T-helper 1 cell treated with Interleukin-12 subunit alpha and Interleukin-12 subunit beta and Interleukin-4 antibody, amounts not matched to agents 30 ng/mL and 1 ng/mL, for 36 hours (primary cell): ENCODE measurements at regions not wholly inside any gene's neighbourhood (a gene's known extent, or its start where the extent isn't known, plus 50 kb on each side); places are given as distances from the start of the nearest gene placed in this dataset.
"Not testable (repeated sequence)": the region's sequence is repeated elsewhere in the genome, so short reads cannot be mapped to it uniquely, and the experiment has no call there.

ENCODE experiments used
- intact Hi-C: fragments of 100-400 bp; cut with micrococcal nuclease; formaldehyde crosslinking; loops from one replicate; pipeline ENCODE4 v1.15.1; 2024

DNA sequence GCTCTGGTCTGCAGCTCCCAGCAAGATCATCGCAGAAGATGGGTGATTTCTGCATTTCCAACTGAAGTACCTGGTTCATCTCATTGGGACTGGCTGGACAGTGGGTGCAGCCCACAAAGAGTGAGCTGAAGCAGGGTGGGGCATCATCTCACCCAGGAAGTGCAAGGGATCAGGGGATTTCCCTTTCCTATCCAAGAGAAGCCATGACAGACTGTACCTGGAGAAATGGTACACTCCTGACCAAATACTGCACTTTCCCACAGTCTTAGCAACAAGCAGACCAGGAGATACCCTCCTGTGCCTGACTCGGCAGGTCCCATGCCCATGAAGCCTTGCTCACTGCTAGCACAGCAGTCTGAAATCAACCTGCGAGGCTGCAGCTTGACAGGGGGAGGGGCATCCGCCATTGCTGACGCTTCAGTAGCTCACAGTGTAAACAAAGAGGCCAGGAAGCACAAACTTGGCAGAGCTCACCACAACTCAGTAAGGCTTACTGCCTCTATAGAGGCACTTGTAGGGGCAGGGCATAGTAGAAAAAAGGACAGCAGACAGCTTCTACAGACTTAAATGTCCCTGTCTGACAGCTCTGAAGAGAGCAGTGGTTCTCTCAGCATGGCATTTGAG lies 60.5 kb downstream of the AREG start:
- intact Hi-C loops, result not testable (repeated sequence)

DNA sequence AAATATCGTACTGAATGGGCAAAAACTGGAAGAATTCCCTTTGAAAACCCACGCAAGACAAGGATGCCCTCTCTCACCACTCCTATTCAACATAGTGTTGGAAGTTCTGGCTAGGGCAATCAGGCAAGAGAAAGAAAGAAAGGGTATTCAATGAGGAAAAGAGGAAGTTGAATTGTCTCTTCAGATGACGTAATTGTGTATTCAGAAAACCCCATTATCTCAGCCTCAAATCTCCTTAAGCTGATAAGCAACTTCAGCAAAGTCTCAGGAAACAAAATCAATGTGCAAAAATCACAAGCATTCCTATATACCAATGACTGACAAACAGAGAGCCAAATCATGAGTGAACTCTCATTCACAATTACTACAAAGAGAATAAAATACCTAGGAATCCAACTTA lies 64.4 kb downstream of the AREG start:
- intact Hi-C loops, result not testable (repeated sequence)

DNA sequence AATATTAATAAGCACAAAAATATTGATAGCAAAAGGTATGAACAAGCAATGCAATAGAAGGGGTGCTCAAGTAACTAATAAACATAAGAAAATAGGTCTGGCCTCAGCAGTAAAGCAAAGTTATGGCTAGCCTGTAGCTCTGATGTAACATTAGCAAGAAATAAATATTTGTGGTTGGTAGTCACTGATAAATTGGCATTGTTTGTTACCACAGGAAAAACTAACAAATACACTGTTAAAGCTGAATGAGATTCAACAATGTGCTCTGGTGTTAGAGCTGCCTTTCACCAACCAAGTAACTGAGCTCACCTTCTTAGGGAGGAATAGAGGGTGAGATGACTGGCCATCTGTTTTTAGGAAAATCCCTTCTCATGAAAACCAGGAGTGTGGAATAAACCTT lies 71.4 kb downstream of the AREG start:
- intact Hi-C loops, result no loop called here

DNA sequence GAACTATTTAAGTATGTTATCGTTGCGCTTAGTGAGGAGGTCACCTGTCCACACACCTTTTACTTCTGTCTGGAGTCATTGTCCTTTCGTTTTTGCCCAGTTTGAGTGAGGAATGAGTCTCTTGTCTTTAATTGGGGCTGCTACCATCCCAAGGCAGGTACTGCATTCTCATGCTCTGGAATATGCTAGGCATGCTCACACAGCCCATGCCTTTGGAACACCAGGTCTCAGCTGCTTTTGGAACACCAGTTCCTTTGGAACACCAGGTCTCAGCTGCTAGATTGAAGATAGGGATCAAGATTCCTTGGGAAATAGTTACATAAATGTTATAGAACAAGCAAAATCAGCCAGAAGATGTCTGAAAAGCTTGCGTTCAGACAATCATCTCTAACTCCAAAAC lies 73.1 kb downstream of the AREG start:
- intact Hi-C loops, result no loop called here

DNA sequence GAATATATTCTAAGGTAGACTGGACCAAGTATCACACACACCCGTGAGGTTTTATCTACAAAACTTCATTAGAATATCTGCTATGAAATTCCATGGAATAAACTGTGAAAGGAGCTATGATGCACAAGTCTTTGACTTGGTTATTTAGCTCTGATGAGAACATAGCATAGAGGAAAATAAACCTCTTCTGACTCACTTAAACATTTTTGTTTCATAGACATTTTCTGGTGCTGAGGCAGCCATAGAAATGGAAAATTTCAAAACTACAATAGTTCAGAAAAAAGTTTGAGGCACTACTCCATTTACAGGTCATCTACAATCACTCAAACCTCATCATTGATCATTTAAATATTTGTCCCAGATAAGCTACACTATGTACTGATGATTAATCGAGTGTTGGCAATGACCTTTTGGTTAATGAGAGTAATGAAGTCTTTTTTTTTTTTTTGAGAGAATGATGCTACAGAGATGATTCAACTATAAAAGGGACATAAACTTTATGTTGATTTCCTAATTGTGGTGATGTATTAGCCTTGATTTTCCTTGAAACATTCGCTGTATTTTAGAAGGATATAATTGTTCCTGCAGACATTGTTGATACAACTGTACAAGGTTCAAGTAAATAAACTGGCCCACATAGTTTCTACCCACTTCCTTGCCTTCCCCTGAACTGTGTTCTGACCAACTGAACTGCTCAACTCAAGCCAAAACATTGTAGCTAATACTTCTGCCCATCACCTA lies 77.5 kb downstream of the AREG start:
- intact Hi-C loops, result no loop called here

DNA sequence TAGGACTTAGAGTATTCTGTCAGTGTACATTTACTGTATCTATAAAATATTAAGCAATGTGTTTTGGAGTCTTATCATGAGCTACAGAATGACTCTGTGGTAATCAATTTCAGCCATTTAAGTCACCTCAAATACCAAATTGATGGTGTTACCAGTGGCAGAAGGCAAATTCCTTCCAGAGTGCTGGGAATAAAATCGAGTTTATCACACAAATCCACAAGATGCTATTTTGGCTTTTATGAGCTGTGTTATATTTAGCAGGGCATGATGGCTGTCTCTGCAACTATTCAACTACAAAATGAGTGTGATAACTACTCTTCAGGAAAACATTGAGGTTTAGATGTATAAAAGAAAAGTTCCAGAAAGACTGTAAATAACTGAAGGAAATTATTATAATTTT lies 78.2 kb downstream of the AREG start:
- intact Hi-C loops, result no loop called here

DNA sequence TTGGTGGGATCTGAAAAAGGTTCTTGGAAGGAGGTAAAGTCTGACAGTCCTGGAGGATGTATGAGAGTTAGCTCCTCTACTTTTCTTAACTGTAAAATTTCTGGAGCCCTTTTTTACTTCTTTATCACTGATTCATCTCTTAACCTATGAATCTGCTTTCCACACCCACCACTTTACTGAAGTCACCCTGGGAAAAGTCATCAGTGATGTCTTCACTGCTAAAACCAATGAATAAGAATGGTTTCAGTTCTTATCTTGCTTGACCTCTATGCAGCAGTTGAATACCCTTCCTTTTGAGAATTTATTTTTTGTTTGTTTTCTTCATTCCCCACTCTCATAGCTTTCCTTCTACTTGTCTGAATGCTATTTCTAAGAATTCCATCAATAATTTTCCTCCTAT lies 80.0 kb downstream of the AREG start:
- intact Hi-C loops, result no loop called here

DNA sequence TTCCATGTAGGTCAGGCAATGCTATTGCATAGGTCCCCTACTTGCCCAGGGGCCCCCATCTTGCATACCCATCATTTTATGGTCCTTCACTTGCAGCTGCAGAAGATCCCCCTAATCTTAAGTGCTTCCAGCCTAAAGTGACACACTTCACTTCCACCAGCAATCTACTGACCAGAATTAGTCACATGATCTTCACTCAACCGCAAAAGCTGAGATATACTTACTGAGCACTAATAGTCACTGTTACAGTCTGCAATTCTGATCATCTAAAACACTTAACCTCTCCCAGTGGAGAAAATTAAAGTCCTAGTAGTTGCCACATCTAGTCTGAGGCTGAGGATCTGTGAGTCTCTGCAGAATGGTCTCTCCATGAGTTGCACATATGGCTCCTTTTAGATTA lies 82.1 kb downstream of the AREG start:
- intact Hi-C loops, result no loop called here

DNA sequence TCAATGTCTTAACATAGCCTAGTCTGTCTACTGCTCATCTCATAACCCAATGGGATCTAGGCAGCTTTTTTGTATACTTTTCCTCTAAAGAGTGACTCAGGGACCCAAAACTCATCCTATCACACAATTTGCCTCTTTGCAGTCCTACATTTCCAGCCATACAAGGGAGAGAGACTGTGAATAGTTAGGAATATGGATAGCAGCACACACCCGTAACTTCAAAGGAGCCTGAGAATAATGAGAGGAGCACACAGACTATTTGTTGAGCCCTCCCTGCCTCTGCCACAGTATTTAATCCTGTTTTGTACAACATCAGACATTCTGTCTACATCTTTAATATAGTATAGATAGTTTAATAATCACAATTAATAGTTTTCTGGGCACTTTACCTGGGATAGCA lies 83.2 kb downstream of the AREG start:
- intact Hi-C loops, result no loop called here

DNA sequence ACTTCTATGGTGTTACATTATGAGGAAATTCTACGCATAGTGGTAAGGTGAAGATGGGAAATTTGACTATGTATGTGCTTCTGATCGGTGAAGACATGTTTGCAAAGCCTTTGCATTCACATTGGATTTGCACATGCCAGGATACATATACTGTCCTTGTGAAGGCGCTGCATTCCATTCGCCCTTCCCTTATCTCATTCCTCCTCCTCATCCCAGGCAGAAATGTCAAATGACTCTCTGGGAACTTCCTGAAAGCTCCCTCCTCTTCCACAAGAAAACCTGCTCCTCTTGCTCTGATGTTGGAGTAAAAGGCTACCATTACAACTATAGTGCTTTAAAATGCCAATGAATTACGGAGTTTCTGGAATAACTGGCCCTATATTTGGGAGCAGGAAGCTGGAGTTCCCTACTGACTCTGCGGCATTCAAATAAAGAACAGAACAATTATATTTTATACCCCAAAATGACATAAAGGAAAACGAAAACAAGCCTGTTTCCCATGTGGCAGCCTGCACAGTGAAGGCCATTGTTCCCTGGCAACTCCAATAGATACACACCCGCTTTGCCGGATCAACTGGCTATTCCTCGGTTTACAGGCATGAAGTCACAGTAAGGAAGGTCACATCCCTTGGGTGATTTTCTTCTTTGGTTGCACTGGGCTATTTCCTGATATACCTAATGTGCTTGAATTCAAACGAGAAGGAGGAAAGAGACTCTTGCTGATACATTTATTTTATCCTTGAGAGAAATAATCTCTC lies 84.5 kb downstream of the AREG start:
- intact Hi-C loops, result loop anchor here (5.0 kb wide), 1 partner anchor 337 kb away; no protein-coding TSS in a partner anchor

DNA sequence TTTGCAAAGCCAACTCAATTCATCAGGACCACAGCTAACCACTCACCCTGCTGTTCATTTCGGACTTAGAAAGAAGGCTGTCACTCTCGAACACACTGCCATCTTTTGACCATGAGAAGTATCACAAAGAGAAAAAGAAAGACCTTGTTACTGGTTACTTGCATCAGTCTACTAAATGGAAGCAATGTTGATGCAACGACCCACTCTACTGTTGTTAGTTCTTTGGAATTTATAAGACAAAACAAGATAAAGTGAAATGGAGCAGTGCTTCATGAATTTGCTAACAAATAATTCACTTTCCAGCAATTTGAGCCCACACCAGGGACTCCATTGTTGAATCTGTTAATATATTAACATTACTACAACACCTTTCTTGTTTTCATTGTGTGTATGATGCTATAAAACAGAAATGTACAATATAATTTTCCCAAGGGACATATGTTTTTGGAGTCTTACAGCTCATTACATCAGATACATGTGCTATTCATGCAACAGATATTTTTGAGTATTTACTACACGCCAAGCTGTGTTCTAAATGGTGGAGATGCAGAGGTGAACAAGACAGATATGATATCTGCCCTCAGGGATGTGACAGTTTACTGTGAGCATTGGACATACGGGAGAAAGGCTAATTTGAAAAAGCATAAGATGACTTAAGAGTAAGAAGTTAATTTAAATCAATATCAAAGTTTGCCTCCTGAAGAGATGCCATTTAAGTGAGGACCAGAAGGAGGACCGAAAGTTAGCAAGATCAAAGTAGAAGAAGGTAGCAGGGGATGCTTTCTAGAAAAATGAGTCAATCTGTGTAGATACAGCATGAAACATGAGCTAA lies 87.2 kb downstream of the AREG start:
- intact Hi-C loops, result loop anchor here (1.0 to 5.0 kb wide), 6 partner anchors 139 to 340 kb away; no protein-coding TSS in a partner anchor

DNA sequence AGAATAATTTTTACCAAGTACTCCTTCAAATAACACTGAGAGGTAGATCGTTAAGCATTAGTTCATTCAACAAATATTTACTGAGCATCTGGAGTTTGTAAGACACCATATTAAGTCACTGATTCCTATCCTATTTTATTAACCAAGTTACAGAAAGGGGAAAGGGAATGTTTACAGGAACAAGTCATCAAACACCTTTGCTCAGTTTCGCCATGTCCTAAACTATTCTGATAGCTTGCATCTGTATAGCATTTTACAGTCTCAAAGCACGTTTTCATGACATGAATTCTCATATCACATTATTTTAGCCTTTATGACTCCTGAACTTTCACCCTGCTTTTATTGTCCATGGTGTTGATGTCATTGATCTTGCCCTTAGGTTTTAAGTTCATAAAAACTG lies 89.2 kb downstream of the AREG start:
- intact Hi-C loops, result loop anchor here (5.0 kb wide), 1 partner anchor 342 kb away; no protein-coding TSS in a partner anchor

DNA sequence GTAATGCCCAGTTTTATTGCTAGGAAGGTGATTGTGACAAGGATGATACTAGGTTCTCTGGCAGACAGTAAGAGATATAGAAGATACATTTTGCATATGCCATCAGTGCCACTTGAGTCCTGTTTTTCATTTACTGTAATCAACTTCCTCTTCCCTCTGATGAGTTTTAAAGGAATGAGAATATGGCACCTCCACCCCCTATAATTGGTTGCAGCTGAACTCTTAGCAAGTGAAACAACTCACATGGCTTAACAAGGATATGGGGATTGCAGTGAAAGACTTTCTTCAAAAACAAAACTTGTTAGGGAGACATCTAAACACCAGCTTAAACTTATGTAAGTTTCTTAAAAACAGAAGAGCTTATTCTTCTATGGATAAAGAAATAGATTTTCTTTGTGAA lies 90.0 kb downstream of the AREG start:
- intact Hi-C loops, result loop anchor here (5.0 kb wide), 1 partner anchor 343 kb away; no protein-coding TSS in a partner anchor

DNA sequence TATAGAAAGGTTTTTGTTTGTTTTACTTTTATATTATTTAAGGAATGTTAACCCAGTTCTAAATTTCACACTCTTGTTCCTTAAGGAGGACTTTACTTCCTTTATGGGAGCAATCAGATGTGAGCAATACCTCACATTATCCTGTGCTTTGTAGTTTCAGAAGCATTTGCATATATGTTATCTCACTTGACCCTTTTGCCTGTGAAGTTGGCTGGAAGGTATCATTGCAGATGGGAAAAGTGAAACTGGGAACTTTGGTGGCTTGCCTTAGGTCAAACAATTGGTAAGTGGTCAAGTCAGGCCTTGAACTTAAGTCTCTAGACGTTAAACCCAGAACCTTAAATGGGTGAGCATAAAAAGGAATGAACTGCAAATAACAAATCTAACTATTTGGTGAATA lies 90.6 kb downstream of the AREG start:
- intact Hi-C loops, result no loop called here

DNA sequence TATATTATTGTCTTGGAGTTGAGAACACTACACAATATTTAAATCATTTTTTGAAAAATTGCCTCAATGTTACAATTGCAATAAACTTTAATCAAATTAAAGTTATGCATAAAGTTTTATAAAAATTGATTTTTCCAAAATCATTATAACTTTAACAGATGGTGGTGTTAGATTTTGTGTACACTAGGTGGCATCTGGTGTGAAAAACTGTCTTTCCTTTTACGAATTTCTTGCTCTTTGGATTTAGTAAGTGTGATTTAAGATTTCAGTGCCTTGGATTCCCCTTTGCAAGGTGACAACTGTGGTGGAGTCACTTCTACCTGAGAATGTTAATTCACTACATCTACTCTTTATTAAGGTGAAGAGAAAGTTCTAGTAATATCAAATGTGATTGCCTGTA lies 91.6 kb downstream of the AREG start:
- intact Hi-C loops, result no loop called here

DNA sequence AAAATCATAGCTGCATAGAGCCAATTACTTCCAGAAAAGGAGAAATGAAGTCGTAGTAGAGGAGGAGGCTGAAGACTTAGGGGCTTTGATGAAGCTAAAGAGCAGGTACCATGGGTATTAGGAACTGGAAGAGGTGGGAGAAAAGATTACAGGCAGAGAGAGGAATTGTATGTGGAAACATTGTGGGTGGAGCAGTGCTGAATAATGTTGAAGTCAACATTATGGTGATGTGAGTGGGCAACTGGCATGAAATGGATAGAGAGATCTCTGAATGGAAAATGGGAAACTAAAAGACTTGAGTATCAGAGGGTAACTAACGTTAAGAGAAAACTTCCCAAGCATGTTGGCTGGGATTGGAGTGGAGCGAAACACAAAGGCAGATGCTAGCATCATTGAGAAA lies 92.5 kb downstream of the AREG start:
- intact Hi-C loops, result no loop called here

DNA sequence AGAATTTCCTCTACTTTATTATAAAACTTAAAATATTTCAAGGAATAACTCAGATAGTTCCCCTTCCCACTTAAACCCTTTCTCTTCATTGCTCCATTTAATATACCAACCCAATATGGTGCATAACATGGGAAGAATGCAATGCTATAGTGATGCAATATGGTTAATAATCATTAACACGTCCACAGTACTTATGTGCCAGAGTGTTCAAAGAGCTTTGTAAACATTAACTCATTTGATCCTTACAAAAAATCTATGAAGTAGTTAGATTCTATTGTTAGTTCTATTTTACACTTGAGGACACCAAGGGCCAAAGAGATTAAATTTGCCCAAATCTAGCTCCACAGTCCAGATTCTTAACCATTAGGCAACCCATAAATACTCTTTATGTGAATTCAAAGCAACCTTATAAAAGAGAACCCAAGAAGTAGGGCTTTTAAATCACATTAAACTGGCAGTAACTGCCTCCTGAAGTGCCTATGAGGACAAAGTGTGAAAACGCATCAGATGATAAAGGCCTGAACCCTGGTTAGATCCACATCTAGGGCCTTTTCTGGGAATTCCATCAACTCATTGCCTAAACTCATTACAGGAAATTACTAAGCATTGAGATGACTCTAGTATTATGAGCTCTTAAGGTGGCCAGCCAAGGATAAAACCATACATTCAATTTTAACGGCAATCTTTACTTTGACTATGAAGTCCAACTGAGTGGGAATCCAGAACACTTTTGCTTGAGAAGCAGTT lies 94.3 kb downstream of the AREG start:
- intact Hi-C loops, result no loop called here

DNA sequence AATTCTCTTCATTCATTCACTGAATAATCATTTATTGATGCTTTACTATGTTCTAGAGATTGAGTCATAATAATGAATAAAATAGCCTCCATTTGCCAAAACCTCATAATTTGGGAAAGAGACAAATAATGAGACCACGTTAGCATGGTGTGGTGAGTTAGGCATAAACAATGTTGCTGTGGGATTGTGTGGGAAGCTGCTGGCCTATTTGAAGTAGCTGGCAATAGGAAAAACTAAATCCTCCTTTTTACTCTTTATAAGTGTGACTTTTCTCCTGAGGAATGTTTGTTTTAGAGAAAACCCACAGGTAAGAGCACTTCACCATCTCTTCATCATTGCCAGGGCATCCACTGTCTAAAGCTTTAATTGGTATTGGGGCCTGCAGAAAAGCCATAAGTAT lies 95.3 kb downstream of the AREG start:
- intact Hi-C loops, result no loop called here

DNA sequence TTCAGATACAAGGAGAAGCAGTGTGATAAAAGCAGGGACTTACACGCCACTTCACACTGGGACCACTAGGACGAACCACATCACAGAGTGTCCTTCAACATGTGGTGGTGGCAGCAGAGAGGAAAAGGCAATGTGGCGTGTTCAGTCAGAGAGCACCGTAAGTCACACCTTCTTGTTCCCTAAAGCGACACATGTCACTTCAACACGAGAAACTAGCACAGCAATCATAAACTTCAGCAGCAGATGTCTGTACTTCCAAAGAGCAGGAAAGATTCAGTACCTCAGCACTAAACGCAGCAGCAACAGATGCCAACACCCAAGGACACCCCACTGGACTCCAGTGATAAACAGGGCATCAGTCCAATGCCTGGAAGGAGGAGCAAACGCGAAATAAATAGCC lies 96.7 kb downstream of the AREG start:
- intact Hi-C loops, result no loop called here

DNA sequence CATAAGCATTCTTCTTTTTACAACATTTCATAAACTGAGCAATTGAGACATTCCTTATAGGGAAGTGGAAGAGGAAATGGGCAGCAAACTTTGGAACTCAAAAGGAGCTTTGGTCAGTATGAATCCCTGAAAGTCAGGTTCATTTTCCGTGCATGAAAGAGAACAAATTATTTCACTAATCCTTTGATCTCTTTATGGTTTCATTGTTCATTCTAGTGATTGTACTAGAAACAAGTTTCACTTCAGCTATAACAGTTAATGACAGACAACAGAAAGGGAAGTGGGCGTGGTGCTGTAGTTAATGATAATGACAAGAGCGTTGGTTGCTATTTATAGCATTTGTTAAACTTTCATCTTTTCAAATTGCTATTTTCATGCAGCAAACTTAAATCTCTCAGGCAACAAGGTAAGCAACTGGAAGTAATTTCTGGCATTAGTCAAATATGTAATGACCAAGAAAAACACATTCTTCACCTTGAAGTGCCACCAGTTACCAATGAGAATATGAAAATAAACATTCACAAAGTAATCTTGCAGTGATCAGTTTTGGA lies 98.4 kb downstream of the AREG start:
- intact Hi-C loops, result no loop called here
